ENCODE measurements at regions not wholly inside any gene's neighbourhood (a gene's known extent, or its start where the extent isn't known, plus 50 kb on each side); places are given as distances from the start of the nearest gene placed in this dataset.

GRCh38 chr20:22382742-22383141, 201.6 kb downstream of the FOXA2 start:
- TF ChIP-seq, protein P1, sequence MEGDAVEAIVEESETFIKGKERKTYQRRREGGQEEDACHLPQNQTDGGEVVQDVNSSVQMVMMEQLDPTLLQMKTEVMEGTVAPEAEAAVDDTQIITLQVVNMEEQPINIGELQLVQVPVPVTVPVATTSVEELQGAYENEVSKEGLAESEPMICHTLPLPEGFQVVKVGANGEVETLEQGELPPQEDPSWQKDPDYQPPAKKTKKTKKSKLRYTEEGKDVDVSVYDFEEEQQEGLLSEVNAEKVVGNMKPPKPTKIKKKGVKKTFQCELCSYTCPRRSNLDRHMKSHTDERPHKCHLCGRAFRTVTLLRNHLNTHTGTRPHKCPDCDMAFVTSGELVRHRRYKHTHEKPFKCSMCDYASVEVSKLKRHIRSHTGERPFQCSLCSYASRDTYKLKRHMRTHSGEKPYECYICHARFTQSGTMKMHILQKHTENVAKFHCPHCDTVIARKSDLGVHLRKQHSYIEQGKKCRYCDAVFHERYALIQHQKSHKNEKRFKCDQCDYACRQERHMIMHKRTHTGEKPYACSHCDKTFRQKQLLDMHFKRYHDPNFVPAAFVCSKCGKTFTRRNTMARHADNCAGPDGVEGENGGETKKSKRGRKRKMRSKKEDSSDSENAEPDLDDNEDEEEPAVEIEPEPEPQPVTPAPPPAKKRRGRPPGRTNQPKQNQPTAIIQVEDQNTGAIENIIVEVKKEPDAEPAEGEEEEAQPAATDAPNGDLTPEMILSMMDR (IDR thresholded peaks at IDR 0.05; ENCODE audit: insufficient read depth, low read length, poor library complexity, severe bottlenecking): no peak
- no peak for TF ChIP-seq EZH2phosphoT487 (conservative IDR thresholded peaks at IDR 0.05; ENCODE audit: low read length)
